ENCODE measurements at regions not wholly inside any gene's neighbourhood (a gene's known extent, or its start where the extent isn't known, plus 50 kb on each side); places are given as distances from the start of the nearest gene placed in this dataset.
"Not testable (repeated sequence)": the region's sequence is repeated elsewhere in the genome, so short reads cannot be mapped to it uniquely, and the experiment has no call there.

DNA sequence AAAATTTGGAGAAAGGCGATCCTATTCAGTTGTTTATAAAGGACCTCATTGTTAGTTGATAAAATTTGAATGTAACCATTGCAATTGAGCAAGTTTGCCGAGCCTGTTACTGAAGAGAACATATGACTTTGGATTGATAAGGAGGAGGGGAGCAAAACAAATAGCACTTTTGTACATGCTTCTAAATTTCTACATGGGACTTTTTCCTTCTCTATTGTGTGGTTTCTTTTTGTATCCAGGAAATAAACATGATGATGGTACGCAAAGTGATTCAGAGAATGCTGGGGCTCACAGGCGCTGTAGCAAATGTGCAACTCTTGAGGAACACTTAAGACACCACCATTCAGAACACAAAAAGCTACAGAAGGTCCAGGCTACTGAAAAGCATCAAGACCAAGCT, 140.2 kb upstream of the PRSS12 start:
- not testable (repeated sequence) for H3K27me3 Mint-ChIP-seq (ENCODE audit: insufficient read depth, low read depth); H3K36me3 ChIP-seq; H3K4me3 ChIP-seq; H3K27me3 ChIP-seq; H3K4me1 ChIP-seq; H3K9ac ChIP-seq; H3K27ac Mint-ChIP-seq; H3K9me3 Mint-ChIP-seq; H3K36me3 Mint-ChIP-seq; H3F3A ChIP-seq (ENCODE audit: low read depth); H3K4me2 ChIP-seq; H3K79me2 ChIP-seq (ENCODE audit: low read depth); H3K4me1 Mint-ChIP-seq; H3K4me3 Mint-ChIP-seq; H4K20me1 ChIP-seq (ENCODE audit: low read depth); H2AFZ ChIP-seq (replicated peaks); DNase-seq (ENCODE audit: low spot score); H3K27ac ChIP-seq; H3K9me3 ChIP-seq (ENCODE audit: low read depth)

GRCh38 chr4:118494437-118494836, 141.6 kb upstream of the PRSS12 start:
- H3K4me1 ChIP-seq; H3F3A ChIP-seq (ENCODE audit: low read depth); H2AFZ ChIP-seq (replicated peaks); H3K4me3 ChIP-seq; H3K27ac Mint-ChIP-seq; H3K4me1 Mint-ChIP-seq; H3K36me3 ChIP-seq; H3K27me3 Mint-ChIP-seq (ENCODE audit: insufficient read depth, low read depth); H3K4me3 Mint-ChIP-seq; H3K9ac ChIP-seq; H3K36me3 Mint-ChIP-seq; H3K9me3 ChIP-seq (ENCODE audit: low read depth); H3K79me2 ChIP-seq (ENCODE audit: low read depth); H3K27me3 ChIP-seq; DNase-seq (ENCODE audit: low spot score); H3K9me3 Mint-ChIP-seq; H3K27ac ChIP-seq; H4K20me1 ChIP-seq (ENCODE audit: low read depth); H3K4me2 ChIP-seq: not testable (repeated sequence)

DNA sequence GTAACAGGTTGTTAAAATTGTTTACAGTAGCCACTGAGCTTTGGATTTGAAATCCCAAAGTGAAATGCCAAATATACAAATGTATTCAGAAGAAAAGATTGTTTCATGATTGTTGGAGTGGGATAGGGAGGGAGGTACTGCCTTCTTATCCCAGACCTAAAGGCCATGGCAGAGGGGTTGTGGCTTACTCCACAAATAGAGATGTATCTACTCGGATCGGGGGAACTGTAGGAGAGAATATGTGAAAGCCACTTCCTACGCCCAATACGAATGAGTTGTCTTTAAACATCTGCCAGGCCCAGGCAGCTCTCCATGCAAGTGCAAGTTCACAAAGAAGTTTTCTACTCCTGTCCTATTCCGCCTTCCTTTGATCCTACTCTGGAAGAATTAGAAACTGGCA, 150.2 kb upstream of the PRSS12 start:
- not testable (repeated sequence) for H3K27me3 ChIP-seq; H3K79me2 ChIP-seq (ENCODE audit: low read depth); H3K4me2 ChIP-seq; H3K36me3 Mint-ChIP-seq; H3K4me1 Mint-ChIP-seq; H3F3A ChIP-seq (ENCODE audit: low read depth); H2AFZ ChIP-seq (replicated peaks); H3K36me3 ChIP-seq; H3K9me3 ChIP-seq (ENCODE audit: low read depth); H3K4me1 ChIP-seq; DNase-seq (ENCODE audit: low spot score); H3K27ac ChIP-seq; H3K4me3 Mint-ChIP-seq; H3K4me3 ChIP-seq; H3K27ac Mint-ChIP-seq; H4K20me1 ChIP-seq (ENCODE audit: low read depth); H3K9me3 Mint-ChIP-seq; H3K27me3 Mint-ChIP-seq (ENCODE audit: insufficient read depth, low read depth); H3K9ac ChIP-seq

DNA sequence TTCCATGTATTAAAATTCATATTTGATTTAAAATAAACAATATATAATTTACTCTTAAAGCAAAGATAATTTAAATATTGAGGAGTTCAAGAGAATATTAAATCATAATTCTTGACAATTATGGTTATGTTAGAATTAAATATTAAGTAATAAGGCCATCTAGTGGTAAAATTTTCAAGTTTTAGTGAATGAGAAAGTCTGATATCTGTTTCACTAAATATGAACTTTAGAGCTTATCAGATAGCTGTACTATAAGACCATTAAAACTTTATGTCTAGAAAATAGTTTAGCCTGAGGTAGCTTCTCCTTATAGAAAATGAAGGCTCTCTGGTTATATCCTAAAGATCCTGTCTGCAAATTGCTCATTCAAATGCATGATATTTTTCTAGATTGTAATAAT, 152.1 kb upstream of the PRSS12 start:
- not testable (repeated sequence) for H3K27me3 Mint-ChIP-seq (ENCODE audit: insufficient read depth, low read depth)

GRCh38 chr4:118505491-118505890, 152.7 kb upstream of the PRSS12 start:
- not testable (repeated sequence) for H3K4me1 Mint-ChIP-seq; H3K4me3 ChIP-seq; H3K4me3 Mint-ChIP-seq; H3K27ac ChIP-seq; H3K9ac ChIP-seq; H3K79me2 ChIP-seq (ENCODE audit: low read depth); H3K4me1 ChIP-seq; H3K9me3 ChIP-seq (ENCODE audit: low read depth); H3K9me3 Mint-ChIP-seq; H3K27ac Mint-ChIP-seq; H4K20me1 ChIP-seq (ENCODE audit: low read depth); H3F3A ChIP-seq (ENCODE audit: low read depth); H3K27me3 Mint-ChIP-seq (ENCODE audit: insufficient read depth, low read depth); H3K4me2 ChIP-seq; H3K36me3 ChIP-seq; H3K36me3 Mint-ChIP-seq; H2AFZ ChIP-seq (replicated peaks); DNase-seq (ENCODE audit: low spot score); H3K27me3 ChIP-seq

More for the DNA sequence above, 152.1 kb upstream of the PRSS12 start:
- H3K4me1 ChIP-seq; H3K9me3 Mint-ChIP-seq; H3K4me1 Mint-ChIP-seq; H3K27ac Mint-ChIP-seq; H3K4me3 ChIP-seq; H3K9me3 ChIP-seq (ENCODE audit: low read depth); DNase-seq (ENCODE audit: low spot score); H4K20me1 ChIP-seq (ENCODE audit: low read depth); H3K4me3 Mint-ChIP-seq; H3K36me3 ChIP-seq; H2AFZ ChIP-seq (replicated peaks); H3K36me3 Mint-ChIP-seq; H3K79me2 ChIP-seq (ENCODE audit: low read depth); H3K27ac ChIP-seq; H3K9ac ChIP-seq; H3F3A ChIP-seq (ENCODE audit: low read depth); H3K27me3 ChIP-seq; H3K4me2 ChIP-seq: not testable (repeated sequence)

- H3K36me3 Mint-ChIP-seq; H2AFZ ChIP-seq (replicated peaks); H3K79me2 ChIP-seq (ENCODE audit: low read depth); H3K27me3 Mint-ChIP-seq (ENCODE audit: insufficient read depth, low read depth); DNase-seq (ENCODE audit: low spot score); H3K4me1 Mint-ChIP-seq; H3K27ac Mint-ChIP-seq; H3K4me3 ChIP-seq; H3F3A ChIP-seq (ENCODE audit: low read depth); H3K9me3 Mint-ChIP-seq; H4K20me1 ChIP-seq (ENCODE audit: low read depth); H3K36me3 ChIP-seq; H3K4me1 ChIP-seq; H3K27me3 ChIP-seq; H3K9ac ChIP-seq; H3K4me2 ChIP-seq; H3K27ac ChIP-seq; H3K9me3 ChIP-seq (ENCODE audit: low read depth); H3K4me3 Mint-ChIP-seq: not testable (repeated sequence)
Measured at GRCh38 chr4:118512870-118513269, 160.1 kb upstream of the PRSS12 start.

DNA sequence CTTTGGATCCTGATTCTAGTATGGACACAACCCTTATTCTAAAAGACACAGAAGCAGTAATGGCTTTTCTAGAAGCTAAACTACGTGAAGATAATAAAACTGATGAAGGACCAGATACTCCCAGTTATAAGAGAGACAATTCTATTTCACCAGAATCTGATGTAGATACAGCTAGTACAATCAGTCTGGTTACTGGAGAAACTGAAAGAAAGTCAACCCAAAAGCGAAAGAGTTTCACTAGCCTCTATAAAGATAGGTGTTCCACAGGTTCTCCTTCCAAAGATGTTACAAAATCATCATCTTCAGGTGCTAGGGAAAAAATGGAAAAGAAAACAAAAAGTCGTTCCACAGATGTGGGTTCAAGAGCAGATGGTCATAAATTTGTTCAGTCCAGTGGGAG, 161.5 kb upstream of the PRSS12 start:
- H3K27me3 ChIP-seq; H3K79me2 ChIP-seq (ENCODE audit: low read depth); H3K27me3 Mint-ChIP-seq (ENCODE audit: insufficient read depth, low read depth); H3K9me3 Mint-ChIP-seq; H3K36me3 Mint-ChIP-seq; H3K9ac ChIP-seq; H2AFZ ChIP-seq (replicated peaks); H3K27ac Mint-ChIP-seq; H3K4me3 ChIP-seq; H3K36me3 ChIP-seq; H3K4me2 ChIP-seq; H3K9me3 ChIP-seq (ENCODE audit: low read depth); DNase-seq (ENCODE audit: low spot score); H3F3A ChIP-seq (ENCODE audit: low read depth); H3K4me1 ChIP-seq; H3K4me3 Mint-ChIP-seq; H3K4me1 Mint-ChIP-seq; H4K20me1 ChIP-seq (ENCODE audit: low read depth); H3K27ac ChIP-seq: not testable (repeated sequence)

DNA sequence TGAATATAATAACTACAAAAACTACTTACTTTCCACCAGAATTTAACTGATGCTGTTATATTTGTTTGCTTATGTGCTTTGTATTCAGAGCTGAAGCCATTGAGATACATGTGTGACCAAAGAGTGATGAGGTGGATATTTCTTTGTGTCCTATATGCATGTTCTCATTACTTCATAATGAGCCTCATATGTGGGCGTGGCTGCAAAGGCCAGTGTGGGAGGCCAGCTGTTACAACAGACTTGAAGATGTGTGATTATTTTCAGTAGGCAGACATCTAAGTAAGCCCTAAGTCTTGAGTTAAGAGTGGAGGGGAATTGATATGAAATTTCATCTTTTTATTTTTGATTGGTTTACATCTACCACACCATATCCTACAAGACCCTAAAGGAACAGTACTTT, 163.3 kb upstream of the PRSS12 start:
- H2AFZ ChIP-seq (replicated peaks); H3K27me3 Mint-ChIP-seq (ENCODE audit: insufficient read depth, low read depth); DNase-seq (ENCODE audit: low spot score); H3F3A ChIP-seq (ENCODE audit: low read depth); H3K27ac ChIP-seq; H3K4me3 ChIP-seq; H3K79me2 ChIP-seq (ENCODE audit: low read depth); H3K4me1 Mint-ChIP-seq; H3K4me2 ChIP-seq; H3K27ac Mint-ChIP-seq; H3K36me3 Mint-ChIP-seq; H3K27me3 ChIP-seq; H3K36me3 ChIP-seq; H4K20me1 ChIP-seq (ENCODE audit: low read depth); H3K9ac ChIP-seq; H3K4me1 ChIP-seq; H3K9me3 Mint-ChIP-seq; H3K9me3 ChIP-seq (ENCODE audit: low read depth); H3K4me3 Mint-ChIP-seq: not testable (repeated sequence)

DNA sequence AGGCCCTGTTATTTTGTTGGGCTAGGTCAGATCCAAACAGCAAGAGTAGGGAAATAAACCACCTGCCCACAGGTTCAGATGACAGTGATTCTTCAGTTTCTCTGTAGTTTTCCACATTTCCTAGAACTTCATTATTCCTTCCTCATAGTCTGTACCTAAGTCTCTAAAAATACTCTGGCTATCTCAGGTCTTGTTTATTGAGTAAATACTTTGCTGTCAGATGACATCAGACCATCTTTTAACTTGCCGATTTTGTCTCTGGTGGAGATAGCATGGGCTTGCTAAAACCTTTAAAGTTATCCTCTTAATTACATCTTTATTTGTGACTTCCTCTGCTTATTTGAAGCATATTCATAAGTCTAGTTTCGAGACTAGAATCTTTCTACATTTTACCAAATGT, 155.1 kb upstream of the METTL14 start:
- not testable (repeated sequence) for H3K9me3 ChIP-seq (ENCODE audit: low read depth); H3K27me3 Mint-ChIP-seq (ENCODE audit: insufficient read depth, low read depth); H3K36me3 Mint-ChIP-seq

More for the DNA sequence above, 155.1 kb upstream of the METTL14 start:
- not testable (repeated sequence) for H4K20me1 ChIP-seq (ENCODE audit: low read depth); H3K27ac Mint-ChIP-seq; H2AFZ ChIP-seq (replicated peaks); H3K36me3 ChIP-seq; H3K27ac ChIP-seq; H3K4me3 ChIP-seq; H3K9me3 Mint-ChIP-seq; H3F3A ChIP-seq (ENCODE audit: low read depth); H3K9ac ChIP-seq; H3K4me1 Mint-ChIP-seq; H3K4me3 Mint-ChIP-seq; H3K4me1 ChIP-seq; H3K27me3 ChIP-seq; H3K79me2 ChIP-seq (ENCODE audit: low read depth); H3K4me2 ChIP-seq; DNase-seq (ENCODE audit: low spot score)
